ENCODE measurements at regions not wholly inside any gene's neighbourhood (a gene's known extent, or its start where the extent isn't known, plus 50 kb on each side); places are given as distances from the start of the nearest gene placed in this dataset.
A peak's percentile ranks its signal among the peaks of the same experiment; 100 is the strongest.

GRCh38 chr1:87899746-87900145, 571.1 kb downstream of the LMO4 start:
- Histone ChIP-seq H3K9ac (ENCODE audit: insufficient read depth, low read length, poor library complexity, severe bottlenecking) (no peak overlapping the region), H3K4me3 (replicated peaks in 1 of 3; ENCODE audit: low read depth in 2 of 3, low read length in 3 of 3) (no peak overlapping the region), H3K9me3 (replicated peaks in 1 of 2; ENCODE audit: control insufficient read depth in 1 of 2, insufficient read depth in 1 of 2, low read length in 2 of 2) (no peaks in the 10 kb centered on the region), H3K79me2 (ENCODE audit: insufficient read depth, low read length) (no peaks in the 10 kb centered on the region), H4K20me1 (ENCODE audit: insufficient read depth, low read length) (no peaks in the 10 kb centered on the region), H3K4me1 (ENCODE audit: control insufficient read depth in 1 of 2, insufficient read depth in 2 of 2, low read length in 2 of 2) (peaks cover 13 to 18% of the 10 kb centered on the region in 2 donors), H3K36me3 (replicated peaks in 1 of 2; ENCODE audit: control insufficient read depth in 1 of 2, insufficient read depth in 2 of 2, low read length in 2 of 2) (no peaks in the 10 kb centered on the region), H2AFZ (ENCODE audit: insufficient read depth, low read depth, low read length, poor library complexity, severe bottlenecking) (no peak overlapping the region), H3K27me3 (ENCODE audit: control insufficient read depth in 2 of 2, insufficient read depth in 2 of 2, low read length in 2 of 2) (no peaks in the 10 kb centered on the region), H3K27ac (ENCODE audit: low read depth in 1 of 2, low read length in 2 of 2) (no peak overlapping the region), H3K4me2 (replicated peaks; ENCODE audit: extremely low read depth, low read length, poor library complexity, severe bottlenecking) (no peak overlapping the region)
- Mint-ChIP-seq H3K9me3 (peaks cover 0 to 3% (median 0%) of the 10 kb centered on the region in 7 donors), H3K4me1 (peaks cover 16% of the 10 kb centered on the region), H3K27ac (no peak overlapping the region), H3K4me3 (no peak overlapping the region), H3K27me3 (ENCODE audit: low read depth in 3 of 3) (peaks cover 0 to 2% (median 0%) of the 10 kb centered on the region in 3 donors), H3K36me3 (no peaks in the 10 kb centered on the region)
- no peak for DNase-seq
- intact Hi-C loops (cut with micrococcal nuclease): no loop called here
- 94% methylated on average over 2 of the region's 3 CpGs for WGBS (ENCODE audit: insufficient coverage)
- TF ChIP-seq CTCF (IDR thresholded peaks at IDR 0.05): no peak

DNA sequence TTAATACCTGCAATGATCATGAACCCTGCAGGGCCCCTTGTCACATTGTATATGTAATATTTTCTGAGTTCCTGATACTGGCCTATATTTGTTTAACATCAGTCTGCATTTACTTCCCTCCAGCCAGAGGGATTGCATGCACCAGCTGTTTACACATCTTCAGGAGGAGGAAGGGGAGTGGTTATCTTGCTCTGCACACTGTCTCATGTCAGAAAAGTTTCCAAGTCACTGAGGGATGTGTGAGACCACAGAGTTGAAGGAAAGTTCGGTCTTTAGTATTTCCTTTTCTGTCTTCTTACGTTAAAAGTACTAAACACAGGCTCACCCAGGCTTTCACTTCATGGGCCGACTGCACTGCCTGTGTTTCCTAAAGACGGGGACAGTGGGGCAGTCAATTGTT, 574.1 kb downstream of the LMO4 start:
- H3K36me3 ChIP-seq (replicated peaks in 1 of 2; ENCODE audit: control insufficient read depth in 1 of 2, insufficient read depth in 2 of 2, low read length in 2 of 2): no peaks in the 10 kb centered on the region
- Mint-ChIP-seq H3K9me3 (no peaks in the 10 kb centered on the region), H3K4me3 (peak overlapping the region; percentile 28 to 65), H3K36me3 (no peaks in the 10 kb centered on the region), H3K4me1 (peaks cover 16% of the 10 kb centered on the region), H3K27me3 (ENCODE audit: low read depth in 3 of 3) (peaks cover 0 to 4% (median 0%) of the 10 kb centered on the region in 3 donors), H3K27ac (peak overlapping the region; percentile 75 to 90 (median 86))
- H2AFZ ChIP-seq (ENCODE audit: insufficient read depth, low read depth, low read length, poor library complexity, severe bottlenecking): peak overlapping the region; percentile 56
- no peak overlapping the region for H3K9ac ChIP-seq (ENCODE audit: insufficient read depth, low read length, poor library complexity, severe bottlenecking)
- H3K27ac ChIP-seq (ENCODE audit: low read depth in 1 of 2, low read length in 2 of 2): peak overlapping the region in 1 of 2 donors; percentile 74
- peaks cover 13 to 18% of the 10 kb centered on the region in 2 donors for H3K4me1 ChIP-seq (ENCODE audit: control insufficient read depth in 1 of 2, insufficient read depth in 2 of 2, low read length in 2 of 2)
- no peaks in the 10 kb centered on the region for H4K20me1 ChIP-seq (ENCODE audit: insufficient read depth, low read length)
- intact Hi-C loops (cut with micrococcal nuclease): no loop called here
- WGBS (ENCODE audit: insufficient coverage): no CpG with 5 or more reads among the region's 4 CpGs
- H3K4me2 ChIP-seq (replicated peaks; ENCODE audit: extremely low read depth, low read length, poor library complexity, severe bottlenecking): peak overlapping the region; percentile 70
- DNase-seq: peak; percentile 66 to 72 (median 68)
- H3K79me2 ChIP-seq (ENCODE audit: insufficient read depth, low read length): no peaks in the 10 kb centered on the region
- no peaks in the 10 kb centered on the region for H3K27me3 ChIP-seq (ENCODE audit: control insufficient read depth in 2 of 2, insufficient read depth in 2 of 2, low read length in 2 of 2)
- no peaks in the 10 kb centered on the region for H3K9me3 ChIP-seq (replicated peaks in 1 of 2; ENCODE audit: control insufficient read depth in 1 of 2, insufficient read depth in 1 of 2, low read length in 2 of 2)
- no peak for TF ChIP-seq CTCF (IDR thresholded peaks at IDR 0.05)
- peak overlapping the region in 2 of 3 experiments; percentile 19 to 53 for H3K4me3 ChIP-seq (replicated peaks in 1 of 3; ENCODE audit: low read depth in 2 of 3, low read length in 3 of 3)

Data from CD14-positive monocyte (primary cell).